ENCODE measurements at regions not wholly inside any gene's neighbourhood (a gene's known extent, or its start where the extent isn't known, plus 50 kb on each side); places are given as distances from the start of the nearest gene placed in this dataset.

DNA sequence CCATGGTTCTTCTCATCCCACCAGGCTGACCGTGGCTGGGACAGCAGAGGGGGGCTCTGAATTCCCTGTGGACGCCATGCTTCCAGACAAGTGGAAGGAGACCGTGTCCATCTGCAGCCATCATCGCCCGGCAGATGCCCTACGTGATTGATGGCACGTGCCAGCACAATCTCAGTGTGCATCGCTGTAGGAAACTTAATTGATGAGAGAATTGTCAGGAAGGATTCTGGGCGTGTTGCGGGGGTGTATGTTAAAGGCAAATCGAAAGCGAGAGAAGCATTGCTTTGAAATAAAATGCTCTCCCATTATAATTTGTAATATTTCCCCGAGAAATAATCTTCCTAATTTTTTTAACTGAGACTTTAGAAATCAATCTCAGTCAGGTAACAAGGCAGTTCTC is 185.5 kb upstream of the CDH4 start:
- TF ChIP-seq ZNF266 (tag by site-specific recombination; IDR thresholded peaks at IDR 0.05; ENCODE audit: low read depth) (no peak), ZNF777 (tag by site-specific recombination; IDR thresholded peaks at IDR 0.05; ENCODE audit: borderline replicate concordance) (no peak), ZNF274 (IDR thresholded peaks at IDR 0.05; ENCODE audit: low read length) (no peak), ZNF274 (tag by site-specific recombination; IDR thresholded peaks at IDR 0.05; ENCODE audit: borderline replicate concordance) (no peak), ZNF473 (tag by site-specific recombination; IDR thresholded peaks at IDR 0.05) (no peak), ZBTB48 (tag by site-specific recombination; IDR thresholded peaks at IDR 0.05) (no peak), ZIC2 (tag by site-specific recombination; IDR thresholded peaks at IDR 0.05) (no peak), YY1 (tag by site-specific recombination; IDR thresholded peaks at IDR 0.05) (no peak), ZNF621 (tag by site-specific recombination; IDR thresholded peaks at IDR 0.05) (no peak)
- TF ChIP-seq, protein P1, sequence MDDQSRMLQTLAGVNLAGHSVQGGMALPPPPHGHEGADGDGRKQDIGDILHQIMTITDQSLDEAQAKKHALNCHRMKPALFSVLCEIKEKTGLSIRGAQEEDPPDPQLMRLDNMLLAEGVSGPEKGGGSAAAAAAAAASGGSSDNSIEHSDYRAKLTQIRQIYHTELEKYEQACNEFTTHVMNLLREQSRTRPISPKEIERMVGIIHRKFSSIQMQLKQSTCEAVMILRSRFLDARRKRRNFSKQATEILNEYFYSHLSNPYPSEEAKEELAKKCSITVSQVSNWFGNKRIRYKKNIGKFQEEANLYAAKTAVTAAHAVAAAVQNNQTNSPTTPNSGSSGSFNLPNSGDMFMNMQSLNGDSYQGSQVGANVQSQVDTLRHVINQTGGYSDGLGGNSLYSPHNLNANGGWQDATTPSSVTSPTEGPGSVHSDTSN (CRISPR knock-in tag; IDR thresholded peaks at IDR 0.05): no peak
- TF ChIP-seq, protein P2, sequence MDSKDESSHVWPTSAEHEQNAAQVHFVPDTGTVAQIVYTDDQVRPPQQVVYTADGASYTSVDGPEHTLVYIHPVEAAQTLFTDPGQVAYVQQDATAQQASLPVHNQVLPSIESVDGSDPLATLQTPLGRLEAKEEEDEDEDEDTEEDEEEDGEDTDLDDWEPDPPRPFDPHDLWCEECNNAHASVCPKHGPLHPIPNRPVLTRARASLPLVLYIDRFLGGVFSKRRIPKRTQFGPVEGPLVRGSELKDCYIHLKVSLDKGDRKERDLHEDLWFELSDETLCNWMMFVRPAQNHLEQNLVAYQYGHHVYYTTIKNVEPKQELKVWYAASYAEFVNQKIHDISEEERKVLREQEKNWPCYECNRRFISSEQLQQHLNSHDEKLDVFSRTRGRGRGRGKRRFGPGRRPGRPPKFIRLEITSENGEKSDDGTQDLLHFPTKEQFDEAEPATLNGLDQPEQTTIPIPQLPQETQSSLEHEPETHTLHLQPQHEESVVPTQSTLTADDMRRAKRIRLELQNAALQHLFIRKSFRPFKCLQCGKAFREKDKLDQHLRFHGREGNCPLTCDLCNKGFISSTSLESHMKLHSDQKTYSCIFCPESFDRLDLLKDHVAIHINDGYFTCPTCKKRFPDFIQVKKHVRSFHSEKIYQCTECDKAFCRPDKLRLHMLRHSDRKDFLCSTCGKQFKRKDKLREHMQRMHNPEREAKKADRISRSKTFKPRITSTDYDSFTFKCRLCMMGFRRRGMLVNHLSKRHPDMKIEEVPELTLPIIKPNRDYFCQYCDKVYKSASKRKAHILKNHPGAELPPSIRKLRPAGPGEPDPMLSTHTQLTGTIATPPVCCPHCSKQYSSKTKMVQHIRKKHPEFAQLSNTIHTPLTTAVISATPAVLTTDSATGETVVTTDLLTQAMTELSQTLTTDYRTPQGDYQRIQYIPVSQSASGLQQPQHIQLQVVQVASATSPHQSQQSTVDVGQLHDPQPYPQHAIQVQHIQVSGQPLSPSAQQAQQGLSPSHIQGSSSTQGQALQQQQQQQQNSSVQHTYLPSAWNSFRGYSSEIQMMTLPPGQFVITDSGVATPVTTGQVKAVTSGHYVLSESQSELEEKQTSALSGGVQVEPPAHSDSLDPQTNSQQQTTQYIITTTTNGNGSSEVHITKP (tag by site-specific recombination; IDR thresholded peaks at IDR 0.05): no peak
- Histone ChIP-seq H3K4me3 (ENCODE audit: low read depth, low read length) (no peak overlapping the region), H3K36me3 (ENCODE audit: control insufficient read depth in 2 of 2, insufficient read depth in 1 of 2, low read length in 2 of 2) (no peaks in the 10 kb centered on the region), H3K27ac (ENCODE audit: extremely low read depth, low read depth, low read length) (no peak overlapping the region), H3K4me1 (ENCODE audit: control insufficient read depth, insufficient read depth, low read length) (no peaks in the 10 kb centered on the region), H3K9me3 (ENCODE audit: control insufficient read depth, insufficient read depth, low read depth, low read length) (no peaks in the 10 kb centered on the region)
- CTCF ChIA-PET: no interaction called here
- POLR2A ChIA-PET: no interaction called here

DNA sequence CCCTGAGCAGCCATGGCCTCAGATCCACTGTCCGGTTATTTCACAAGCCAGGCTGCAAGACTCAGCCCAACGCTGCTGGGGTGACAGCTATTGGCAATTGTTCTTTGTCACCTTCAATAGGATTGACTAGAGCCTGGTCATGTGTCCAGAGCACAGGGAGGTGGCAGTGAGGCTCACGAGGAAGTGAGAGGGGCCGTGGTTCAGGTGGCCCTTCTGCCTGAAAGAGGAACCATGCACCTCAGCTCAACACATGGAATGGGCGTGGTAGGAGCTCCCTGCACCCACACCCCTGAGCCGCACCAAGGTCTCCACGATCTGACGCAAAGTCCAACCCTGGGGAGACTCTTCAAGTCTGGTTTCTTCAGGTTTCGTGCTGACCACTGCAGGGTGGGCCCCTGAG is 184.8 kb upstream of the CDH4 start:
- no peaks in the 10 kb centered on the region for H3K4me1 ChIP-seq (ENCODE audit: control insufficient read depth, insufficient read depth, low read length)
- CTCF ChIA-PET: no interaction called here
- no peak overlapping the region for H3K27ac ChIP-seq (ENCODE audit: extremely low read depth, low read depth, low read length)
- no peaks in the 10 kb centered on the region for H3K9me3 ChIP-seq (ENCODE audit: control insufficient read depth, insufficient read depth, low read depth, low read length)
- no peak overlapping the region for H3K4me3 ChIP-seq (ENCODE audit: low read depth, low read length)
- TF ChIP-seq ZNF626 (tag by site-specific recombination; IDR thresholded peaks at IDR 0.05): no peak
- TF ChIP-seq ZNF211 (tag by site-specific recombination; IDR thresholded peaks at IDR 0.05; ENCODE audit: low read depth): no peak
- TF ChIP-seq, protein P3, sequence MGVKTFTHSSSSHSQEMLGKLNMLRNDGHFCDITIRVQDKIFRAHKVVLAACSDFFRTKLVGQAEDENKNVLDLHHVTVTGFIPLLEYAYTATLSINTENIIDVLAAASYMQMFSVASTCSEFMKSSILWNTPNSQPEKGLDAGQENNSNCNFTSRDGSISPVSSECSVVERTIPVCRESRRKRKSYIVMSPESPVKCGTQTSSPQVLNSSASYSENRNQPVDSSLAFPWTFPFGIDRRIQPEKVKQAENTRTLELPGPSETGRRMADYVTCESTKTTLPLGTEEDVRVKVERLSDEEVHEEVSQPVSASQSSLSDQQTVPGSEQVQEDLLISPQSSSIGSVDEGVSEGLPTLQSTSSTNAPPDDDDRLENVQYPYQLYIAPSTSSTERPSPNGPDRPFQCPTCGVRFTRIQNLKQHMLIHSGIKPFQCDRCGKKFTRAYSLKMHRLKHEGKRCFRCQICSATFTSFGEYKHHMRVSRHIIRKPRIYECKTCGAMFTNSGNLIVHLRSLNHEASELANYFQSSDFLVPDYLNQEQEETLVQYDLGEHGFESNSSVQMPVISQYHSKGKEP (tag by site-specific recombination; IDR thresholded peaks at IDR 0.05): no peak
- TF ChIP-seq, protein P4, sequence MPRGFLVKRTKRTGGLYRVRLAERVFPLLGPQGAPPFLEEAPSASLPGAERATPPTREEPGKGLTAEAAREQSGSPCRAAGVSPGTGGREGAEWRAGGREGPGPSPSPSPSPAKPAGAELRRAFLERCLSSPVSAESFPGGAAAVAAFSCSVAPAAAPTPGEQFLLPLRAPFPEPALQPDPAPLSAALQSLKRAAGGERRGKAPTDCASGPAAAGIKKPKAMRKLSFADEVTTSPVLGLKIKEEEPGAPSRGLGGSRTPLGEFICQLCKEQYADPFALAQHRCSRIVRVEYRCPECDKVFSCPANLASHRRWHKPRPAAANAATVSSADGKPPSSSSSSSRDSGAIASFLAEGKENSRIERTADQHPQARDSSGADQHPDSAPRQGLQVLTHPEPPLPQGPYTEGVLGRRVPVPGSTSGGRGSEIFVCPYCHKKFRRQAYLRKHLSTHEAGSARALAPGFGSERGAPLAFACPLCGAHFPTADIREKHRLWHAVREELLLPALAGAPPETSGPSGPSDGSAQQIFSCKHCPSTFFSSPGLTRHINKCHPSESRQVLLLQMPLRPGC (tag by site-specific recombination; IDR thresholded peaks at IDR 0.05): no peak
- TF ChIP-seq ZNF292 (tag by site-specific recombination; IDR thresholded peaks at IDR 0.05; ENCODE audit: borderline replicate concordance, low read depth): no peak
- no peak for TF ChIP-seq ZNF792 (tag by site-specific recombination; IDR thresholded peaks at IDR 0.05)
- no peak for TF ChIP-seq ZNF660 (tag by site-specific recombination; IDR thresholded peaks at IDR 0.05)
- no peak for TF ChIP-seq ZNF184 (tag by site-specific recombination; IDR thresholded peaks at IDR 0.05)
- TF ChIP-seq ZNF146 (tag by site-specific recombination; IDR thresholded peaks at IDR 0.05): no peak
- TF ChIP-seq ZNF37A (tag by site-specific recombination; IDR thresholded peaks at IDR 0.05): no peak
- TF ChIP-seq ZFP3 (tag by site-specific recombination; IDR thresholded peaks at IDR 0.05; ENCODE audit: low read depth): no peak
- TF ChIP-seq ZNF623 (tag by site-specific recombination; IDR thresholded peaks at IDR 0.05): no peak
- no peak for TF ChIP-seq ZNF140 (tag by site-specific recombination; IDR thresholded peaks at IDR 0.05)
- no peaks in the 10 kb centered on the region for H3K36me3 ChIP-seq (ENCODE audit: control insufficient read depth in 2 of 2, insufficient read depth in 1 of 2, low read length in 2 of 2)
- POLR2A ChIA-PET: no interaction called here

Data from HEK293 (cell line).